Panc1 (cell line): ENCODE measurements at regions not wholly inside any gene's neighbourhood (a gene's known extent, or its start where the extent isn't known, plus 50 kb on each side); places are given as distances from the start of the nearest gene placed in this dataset.

Experiments used
- ATAC-seq: fragments of 200-7000 bp; cut with Tn5 transposase; 2 replicates; pipeline ENCODE4 v1.9.1; 2020; ENCODE audit warnings: mild to moderate bottlenecking, moderate library complexity
- BruUV-seq: library from RNA; stranded (reverse); fragments of 400-500 nt; replicated peaks from 2 replicates; lab custom pipeline; 2021; lab: Mats Ljungman, UMichigan
- CTCF ChIA-PET: fragments of 300-600 bp; sonication (Branson Sonifier 250); formaldehyde crosslinking; loops from one replicate; lab custom pipeline; 2022; ENCODE audit warnings: antibody characterized with exemption; lab: Charles Lee
- POLR2A ChIA-PET: fragments of 300-600 bp; sonication (Branson Sonifier 250); formaldehyde crosslinking; loops from one replicate; lab custom pipeline; 2022; ENCODE audit warnings: antibody characterized with exemption; lab: Charles Lee
- DNase-seq: peaks from one replicate; pipeline ENCODE4 v3.0.0-alpha.2; 2010; ENCODE audit warnings: low read depth, low spot score
- H3K27ac ChIP-seq: 2 replicates; pipeline ENCODE4 v1.5.1; 2011; ENCODE audit warnings: mild to moderate bottlenecking, low read length, inconsistent platforms
- H3K27me3 ChIP-seq: fragments of 200-500 bp; sonication (Bioruptor generic); 2 replicates; pipeline ENCODE4 v1.6.0; 2014; ENCODE audit warnings: low read length, inconsistent platforms; ENCODE audit not compliant: control insufficient read depth, insufficient read depth
- H3K36me3 ChIP-seq: fragments of 200-500 bp; sonication (Bioruptor generic); 2 replicates; pipeline ENCODE4 v1.5.1; 2014; ENCODE audit warnings: inconsistent platforms, mild to moderate bottlenecking, low read length, moderate library complexity; ENCODE audit not compliant: control insufficient read depth, insufficient read depth
- H3K4me1 ChIP-seq: 2 replicates; pipeline ENCODE4 v1.5.1; 2011; ENCODE audit warnings: inconsistent platforms, mild to moderate bottlenecking, low read length, moderate library complexity; ENCODE audit not compliant: control insufficient read depth, insufficient read depth
- H3K4me3 ChIP-seq, 2 experiments: 2 replicates each; pipeline ENCODE4 v1.5.1; 2011 to 2012; ENCODE audit warnings: low read depth in 2 of 2, low read length in 2 of 2, mild to moderate bottlenecking in 2 of 2, inconsistent platforms in 1 of 2, moderate library complexity in 1 of 2
- H3K9me3 ChIP-seq: fragments of 200-500 bp; sonication (Bioruptor generic); 2 replicates; pipeline ENCODE4 v1.5.1; 2014; ENCODE audit warnings: low read depth, mild to moderate bottlenecking, inconsistent platforms, low read length, moderate library complexity; ENCODE audit not compliant: control insufficient read depth, insufficient read depth
- POLR2AphosphoS5 ChIP-seq: IDR thresholded peaks from 2 replicates; pipeline ENCODE4 v1.6.1; 2012; ENCODE audit warnings: mild to moderate bottlenecking, low read depth, low read length, moderate library complexity
- REST ChIP-seq, 2 experiments: IDR thresholded peaks; 2 replicates each; pipeline ENCODE4 v1.6.1; 2011 to 2012; ENCODE audit warnings: low read depth in 2 of 2, control low read depth in 1 of 2, low read length in 1 of 2, mild to moderate bottlenecking in 1 of 2, moderate library complexity in 1 of 2; ENCODE audit not compliant: insufficient read depth in 1 of 2
- SIN3A ChIP-seq: IDR thresholded peaks from 2 replicates; pipeline ENCODE4 v1.6.1; 2012; ENCODE audit warnings: low read depth, mild to moderate bottlenecking, low read length, moderate library complexity, borderline replicate concordance; ENCODE audit not compliant: insufficient read depth
- TCF7L2 ChIP-seq: IDR thresholded peaks from 2 replicates; pipeline ENCODE4 v1.6.1; 2011; ENCODE audit warnings: mild to moderate bottlenecking, low read depth, low read length, inconsistent platforms
- in situ Hi-C: cut with HindIII; loops from 2 replicates; pipeline ENCODE4 v1.10.0; 2016; ENCODE audit warnings: low sequenced_read_pairs, low pct_unique_long_range_greater_than_20kb
- intact Hi-C: fragments of 100-400 bp; cut with micrococcal nuclease; formaldehyde crosslinking; loops from one replicate; pipeline ENCODE4 v1.10.0; 2022; ENCODE audit not compliant: unreplicated experiment
- TF ChIP-seq, protein P1 (sequence below): fragments of 450-650 bp; IDR thresholded peaks from 2 replicates; pipeline ENCODE4 v1.5.1; 2017; ENCODE audit warnings: mild to moderate bottlenecking

GRCh38 chr3:5319454-5319853 lies 131.9 kb downstream of the EDEM1 start:
- ChIA-PET POLR2A (no interaction called here), CTCF (no interaction called here)
- in situ Hi-C loops (no loop called here), intact Hi-C loops (no loop called here)
- no peaks in the 10 kb centered on the region for H3K36me3 ChIP-seq
- no peaks in the 10 kb centered on the region for H3K4me1 ChIP-seq
- DNase-seq (no peak), ATAC-seq (no peak)
- BruUV-seq, result no TSS peak
- H3K27me3 ChIP-seq, result no peaks in the 10 kb centered on the region; the same call in 1 of the 2 replicates
- no peak overlapping the region for H3K4me3 ChIP-seq
- no peaks in the 10 kb centered on the region for H3K9me3 ChIP-seq
- TF ChIP-seq REST (IDR thresholded peaks at IDR 0.05; ENCODE audit: insufficient read depth in 1 of 2, low read depth in 2 of 2, low read length in 1 of 2), result no peak
- TF ChIP-seq, protein P1, sequence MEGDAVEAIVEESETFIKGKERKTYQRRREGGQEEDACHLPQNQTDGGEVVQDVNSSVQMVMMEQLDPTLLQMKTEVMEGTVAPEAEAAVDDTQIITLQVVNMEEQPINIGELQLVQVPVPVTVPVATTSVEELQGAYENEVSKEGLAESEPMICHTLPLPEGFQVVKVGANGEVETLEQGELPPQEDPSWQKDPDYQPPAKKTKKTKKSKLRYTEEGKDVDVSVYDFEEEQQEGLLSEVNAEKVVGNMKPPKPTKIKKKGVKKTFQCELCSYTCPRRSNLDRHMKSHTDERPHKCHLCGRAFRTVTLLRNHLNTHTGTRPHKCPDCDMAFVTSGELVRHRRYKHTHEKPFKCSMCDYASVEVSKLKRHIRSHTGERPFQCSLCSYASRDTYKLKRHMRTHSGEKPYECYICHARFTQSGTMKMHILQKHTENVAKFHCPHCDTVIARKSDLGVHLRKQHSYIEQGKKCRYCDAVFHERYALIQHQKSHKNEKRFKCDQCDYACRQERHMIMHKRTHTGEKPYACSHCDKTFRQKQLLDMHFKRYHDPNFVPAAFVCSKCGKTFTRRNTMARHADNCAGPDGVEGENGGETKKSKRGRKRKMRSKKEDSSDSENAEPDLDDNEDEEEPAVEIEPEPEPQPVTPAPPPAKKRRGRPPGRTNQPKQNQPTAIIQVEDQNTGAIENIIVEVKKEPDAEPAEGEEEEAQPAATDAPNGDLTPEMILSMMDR, result no peak
- TF ChIP-seq SIN3A, result no peak
- TF ChIP-seq TCF7L2, result no peak
- TF ChIP-seq POLR2AphosphoS5, result no peak
- no peak overlapping the region for H3K27ac ChIP-seq

DNA sequence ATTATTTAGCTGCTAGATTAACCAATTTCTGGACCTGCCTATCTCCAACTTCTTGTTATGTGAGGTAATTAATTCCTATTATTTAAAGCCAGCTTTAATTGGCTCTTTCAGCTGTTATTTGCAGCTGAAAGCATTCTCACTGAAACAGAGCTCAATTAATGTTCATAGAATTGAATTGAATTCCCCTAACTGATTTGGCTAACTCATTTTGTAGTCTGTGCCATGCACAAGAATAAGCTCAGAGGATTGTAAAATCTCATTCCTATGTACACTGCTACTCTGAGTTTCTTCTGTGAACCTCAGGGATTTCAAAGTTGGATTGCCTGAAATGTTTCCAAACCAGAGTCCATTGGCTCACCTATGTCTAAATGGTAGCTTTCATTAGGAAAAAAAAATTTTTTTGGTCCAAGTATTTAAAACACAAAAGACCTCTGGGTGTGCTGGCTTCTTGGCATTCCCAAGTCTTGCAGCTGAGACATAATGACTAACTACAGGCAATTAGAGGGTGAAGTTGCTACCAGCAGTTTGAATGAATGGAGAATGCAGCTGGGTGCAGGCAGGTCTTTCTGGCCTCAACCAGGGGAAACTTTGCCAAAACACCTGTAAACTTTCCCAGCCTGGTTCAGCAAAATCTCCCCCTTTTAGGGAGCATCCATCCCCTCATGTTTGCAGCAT lies 134.3 kb downstream of the EDEM1 start:
- no peaks in the 10 kb centered on the region for H3K4me1 ChIP-seq
- intact Hi-C loops (no loop called here), in situ Hi-C loops (no loop called here)
- H3K36me3 ChIP-seq, result no peaks in the 10 kb centered on the region
- ChIA-PET POLR2A (no interaction called here), CTCF (no interaction called here)
- DNase-seq (no peak), ATAC-seq (no peak)
- no peaks in the 10 kb centered on the region; the same call in 1 of the 2 replicates for H3K27me3 ChIP-seq
- no TSS peak for BruUV-seq
- no peak for TF ChIP-seq REST (IDR thresholded peaks at IDR 0.05; ENCODE audit: insufficient read depth in 1 of 2, low read depth in 2 of 2, low read length in 1 of 2)
- TF ChIP-seq TCF7L2, result no peak
- no peak for TF ChIP-seq POLR2AphosphoS5
- TF ChIP-seq, protein P1, result no peak
- TF ChIP-seq SIN3A, result no peak
- no peak overlapping the region for H3K27ac ChIP-seq
- H3K9me3 ChIP-seq, result no peaks in the 10 kb centered on the region
- no peak overlapping the region for H3K4me3 ChIP-seq
